HepG2 (cell line): ENCODE measurements at regions not wholly inside any gene's neighbourhood (a gene's known extent, or its start where the extent isn't known, plus 50 kb on each side); places are given as distances from the start of the nearest gene placed in this dataset.

Experiments used
- ARNTL ChIP-seq: sonication (generic); formaldehyde crosslinking; IDR thresholded peaks from 2 replicates; pipeline ENCODE4 v1.4.0; 2020; ENCODE audit warnings: mild to moderate bottlenecking, missing genetic modification reagents
- EP300 ChIP-seq, 3 experiments: sonication (generic) in 1 of 3; formaldehyde crosslinking in 1 of 3; IDR thresholded peaks; 2 replicates each; pipeline versions ENCODE4 v1.5.1 to v1.6.1; 2011 to 2020; ENCODE audit warnings: low read depth in 2 of 3, low read length in 2 of 3, borderline replicate concordance in 1 of 3, improper control_type of control experiment in 1 of 3, mild to moderate bottlenecking in 1 of 3, missing genetic modification reagents in 1 of 3, moderate library complexity in 1 of 3
- MTA3 ChIP-seq: sonication (generic); formaldehyde crosslinking; IDR thresholded peaks from 2 replicates; pipeline ENCODE4 v1.4.0; 2020; ENCODE audit warnings: missing genetic modification reagents
- POLR2AphosphoS5 ChIP-seq: IDR thresholded peaks from 2 replicates; pipeline ENCODE4 v1.6.1; 2012; ENCODE audit warnings: low read depth, low read length
- SETDB1 ChIP-seq: sonication (generic); formaldehyde crosslinking; IDR thresholded peaks from 2 replicates; pipeline ENCODE4 v1.5.1; 2020; ENCODE audit warnings: missing genetic modification reagents, mild to moderate bottlenecking, borderline replicate concordance

DNA sequence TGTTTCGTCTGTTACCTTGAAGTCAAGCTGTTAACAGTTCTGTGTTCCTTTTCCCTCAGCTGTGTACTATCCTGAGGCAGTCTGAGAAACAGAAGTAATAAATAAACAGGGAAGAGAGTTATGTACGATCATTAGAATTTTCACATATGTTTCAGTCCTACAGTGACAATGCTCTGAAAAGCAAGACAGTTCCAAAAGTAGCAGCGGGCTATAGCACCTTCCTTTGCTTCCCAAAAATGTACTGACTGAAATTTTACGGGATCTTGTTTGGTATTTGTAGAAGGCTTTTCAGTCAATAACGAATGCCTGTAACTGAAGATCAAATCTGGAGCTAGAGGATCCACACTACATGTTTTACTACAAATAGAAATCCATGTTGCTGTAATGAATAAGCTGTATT is 428.1 kb downstream of the PYDC2 start:
- TF ChIP-seq ARNTL (CRISPR knock-in tag) (no peak), SETDB1 (CRISPR knock-in tag) (no peak), EP300 (IDR thresholded peaks at IDR 0.05; ENCODE audit: low read depth in 2 of 2, low read length in 2 of 2) (no peak), EP300 (CRISPR knock-in tag; IDR thresholded peaks at IDR 0.05; ENCODE audit: borderline replicate concordance) (no peak), MTA3 (CRISPR knock-in tag) (no peak), POLR2AphosphoS5 (no peak)
